Esophagus squamous epithelium (tissue), 5 donors: ENCODE measurements at regions not wholly inside any gene's neighbourhood (a gene's known extent, or its start where the extent isn't known, plus 50 kb on each side); places are given as distances from the start of the nearest gene placed in this dataset.

ENCODE experiments used
- DNase-seq: peaks from one replicate; lab custom pipeline; 2025; lab: John Stamatoyannopoulos, UW
- H3K27ac ChIP-seq, 4 donors: fragments of 200-600 bp; sonication (generic); one replicate each; pipeline ENCODE4 v1.5.1; 2016 to 2019; ENCODE audit warnings: mild to moderate bottlenecking in 1 of 4
- H3K27me3 ChIP-seq, 4 donors: fragments of 200-600 bp; sonication (generic); 1 replicate in 3 of 4; 2 replicates in 1 of 4; pipeline versions ENCODE4 v1.5.1 to v1.6.0; 2017 to 2021; ENCODE audit warnings: antibody characterized with exemption in 1 of 4
- H3K36me3 ChIP-seq, 3 donors: fragments of 200-600 bp; sonication (generic); one replicate each; pipeline ENCODE4 v1.5.1; 2016 to 2019
- H3K4me1 ChIP-seq, 3 donors: fragments of 200-600 bp; sonication (generic); one replicate each; pipeline ENCODE4 v1.5.1; 2017 to 2019
- H3K4me3 ChIP-seq, 4 donors: fragments of 200-600 bp; sonication (generic); 1 replicate in 3 of 4; 2 replicates in 1 of 4; pipeline ENCODE4 v1.5.1; 2016 to 2019; ENCODE audit warnings: mild to moderate bottlenecking in 2 of 4, moderate library complexity in 1 of 4
- H3K9me3 ChIP-seq, 3 donors: fragments of 200-600 bp; sonication (generic); one replicate each; pipeline ENCODE4 v1.5.1; 2016 to 2019
- CTCF ChIP-seq, 6 experiments: fragments of 450-650 bp in 4 of 6; fragments of 200-600 bp in 2 of 6; sonication (generic) in 2 of 6; IDR thresholded peaks; one replicate each; pipeline ENCODE4 v1.5.1; 2016 to 2019; ENCODE audit warnings: antibody characterized with exemption in 6 of 6, mild to moderate bottlenecking in 4 of 6, moderate library complexity in 4 of 6
- POLR2A ChIP-seq, 4 donors: fragments of 450-650 bp; IDR thresholded peaks; one replicate each; pipeline ENCODE4 v1.6.1; 2017; ENCODE audit warnings: antibody characterized with exemption in 4 of 4, mild to moderate bottlenecking in 4 of 4, moderate library complexity in 3 of 4
- WGBS, 2 donors: methylation state at CpG; one replicate each; pipeline ENCODE4 v1.1.5; 2018; 5-methylcytosine and 5-hydroxymethylcytosine counted together
- intact Hi-C: fragments of 100-400 bp; cut with DNase I; formaldehyde crosslinking; loops from one replicate; pipeline ENCODE4 v1.15.0; 2022
- donor health status: DM: yes; HTN: yes; CAD: no.

GRCh38 chr4:34245276-34245675 lies 1999.0 kb downstream of the ARAP2 start:
- Histone ChIP-seq H3K4me3 (no peak overlapping the region), H3K9me3 (no peaks in the 10 kb centered on the region), H3K36me3 (no peaks in the 10 kb centered on the region), H3K27ac (no peak overlapping the region), H3K27me3 (no peaks in the 10 kb centered on the region), H3K4me1 (no peaks in the 10 kb centered on the region)
- intact Hi-C loops: no loop called here
- WGBS, 2 donors: 53 to 69% methylated on average over 2 of the region's 2 CpGs
- no peak for DNase-seq
- TF ChIP-seq CTCF (IDR thresholded peaks at IDR 0.05): no peak
- TF ChIP-seq POLR2A (IDR thresholded peaks at IDR 0.05): no peak

GRCh38 chr4:34250562-34250961 lies 1993.8 kb downstream of the ARAP2 start:
- no peak overlapping the region for H3K4me3 ChIP-seq
- WGBS, 2 donors: 80 to 85% methylated on average over 1 of the region's 1 CpG
- no peaks in the 10 kb centered on the region for H3K27me3 ChIP-seq
- TF ChIP-seq POLR2A (IDR thresholded peaks at IDR 0.05) (no peak), CTCF (IDR thresholded peaks at IDR 0.05) (no peak)
- no peak overlapping the region for H3K27ac ChIP-seq
- H3K36me3 ChIP-seq: no peaks in the 10 kb centered on the region
- no peaks in the 10 kb centered on the region for H3K4me1 ChIP-seq
- intact Hi-C loops: no loop called here
- H3K9me3 ChIP-seq: no peaks in the 10 kb centered on the region
- no peak for DNase-seq

- no peaks in the 10 kb centered on the region for H3K9me3 ChIP-seq
- TF ChIP-seq POLR2A (IDR thresholded peaks at IDR 0.05) (no peak), CTCF (IDR thresholded peaks at IDR 0.05) (no peak)
- no peak overlapping the region for H3K27ac ChIP-seq
- H3K36me3 ChIP-seq: no peaks in the 10 kb centered on the region
- intact Hi-C loops: no loop called here
- no peaks in the 10 kb centered on the region for H3K27me3 ChIP-seq
- H3K4me3 ChIP-seq: no peak overlapping the region
- no peak for DNase-seq
- no peaks in the 10 kb centered on the region for H3K4me1 ChIP-seq
These were observed 1991.1 kb downstream of the ARAP2 start for GRCh38 chr4:34253239-34253638.

- H3K9me3 ChIP-seq: no peaks in the 10 kb centered on the region
- H3K36me3 ChIP-seq: no peaks in the 10 kb centered on the region
- intact Hi-C loops: no loop called here
- no peak for DNase-seq
- no peak overlapping the region for H3K4me3 ChIP-seq
- no peak overlapping the region for H3K27ac ChIP-seq
- WGBS, 2 donors: 62 to 68% methylated on average over 2 of the region's 2 CpGs
- H3K27me3 ChIP-seq: no peaks in the 10 kb centered on the region
- TF ChIP-seq POLR2A (IDR thresholded peaks at IDR 0.05) (no peak), CTCF (IDR thresholded peaks at IDR 0.05) (no peak)
- H3K4me1 ChIP-seq: no peaks in the 10 kb centered on the region
These were observed 1986.1 kb downstream of the ARAP2 start for GRCh38 chr4:34258176-34258575.

- TF ChIP-seq CTCF (IDR thresholded peaks at IDR 0.05) (no peak), POLR2A (IDR thresholded peaks at IDR 0.05) (no peak)
- H3K36me3 ChIP-seq: no peaks in the 10 kb centered on the region
- H3K9me3 ChIP-seq: no peaks in the 10 kb centered on the region
- no peak for DNase-seq
- no peaks in the 10 kb centered on the region for H3K4me1 ChIP-seq
- intact Hi-C loops: no loop called here
- no peak overlapping the region for H3K27ac ChIP-seq
- 27 to 87% methylated on average over 1 to 2 of the region's 2 CpGs for WGBS, 2 donors
- H3K27me3 ChIP-seq: no peaks in the 10 kb centered on the region
- no peak overlapping the region for H3K4me3 ChIP-seq
These were observed 1982.5 kb downstream of the ARAP2 start for GRCh38 chr4:34261799-34262314.
